ENCODE measurements at regions not wholly inside any gene's neighbourhood (a gene's known extent, or its start where the extent isn't known, plus 50 kb on each side); places are given as distances from the start of the nearest gene placed in this dataset.

- Mint-ChIP-seq H3K9me3 (no peaks in the 10 kb centered on the region), H3K4me3 (no peak overlapping the region), H3K36me3 (ENCODE audit: low read depth) (no peaks in the 10 kb centered on the region), H3K27ac (no peak overlapping the region), H3K27me3 (no peaks in the 10 kb centered on the region), H3K4me1 (ENCODE audit: low read depth) (no peaks in the 10 kb centered on the region)
- TF ChIP-seq, protein P1, sequence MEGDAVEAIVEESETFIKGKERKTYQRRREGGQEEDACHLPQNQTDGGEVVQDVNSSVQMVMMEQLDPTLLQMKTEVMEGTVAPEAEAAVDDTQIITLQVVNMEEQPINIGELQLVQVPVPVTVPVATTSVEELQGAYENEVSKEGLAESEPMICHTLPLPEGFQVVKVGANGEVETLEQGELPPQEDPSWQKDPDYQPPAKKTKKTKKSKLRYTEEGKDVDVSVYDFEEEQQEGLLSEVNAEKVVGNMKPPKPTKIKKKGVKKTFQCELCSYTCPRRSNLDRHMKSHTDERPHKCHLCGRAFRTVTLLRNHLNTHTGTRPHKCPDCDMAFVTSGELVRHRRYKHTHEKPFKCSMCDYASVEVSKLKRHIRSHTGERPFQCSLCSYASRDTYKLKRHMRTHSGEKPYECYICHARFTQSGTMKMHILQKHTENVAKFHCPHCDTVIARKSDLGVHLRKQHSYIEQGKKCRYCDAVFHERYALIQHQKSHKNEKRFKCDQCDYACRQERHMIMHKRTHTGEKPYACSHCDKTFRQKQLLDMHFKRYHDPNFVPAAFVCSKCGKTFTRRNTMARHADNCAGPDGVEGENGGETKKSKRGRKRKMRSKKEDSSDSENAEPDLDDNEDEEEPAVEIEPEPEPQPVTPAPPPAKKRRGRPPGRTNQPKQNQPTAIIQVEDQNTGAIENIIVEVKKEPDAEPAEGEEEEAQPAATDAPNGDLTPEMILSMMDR (IDR thresholded peaks at IDR 0.05): no peak
- ChIA-PET CTCF (no interaction called here), POLR2A (no interaction called here)
- DNase-seq (no peak), ATAC-seq (no peak)
- intact Hi-C loops (cut with micrococcal nuclease): no loop called here
Observed at GRCh38 chr4:138736362-138736761, 279.2 kb upstream of the NOCT start.

- H3K27me3 Mint-ChIP-seq: no peaks in the 10 kb centered on the region
- no peak overlapping the region for H3K4me3 Mint-ChIP-seq
- TF ChIP-seq, protein P1 (IDR thresholded peaks at IDR 0.05): no peak
- no peaks in the 10 kb centered on the region for H3K36me3 Mint-ChIP-seq (ENCODE audit: low read depth)
- H3K27ac Mint-ChIP-seq: no peak overlapping the region
- no peaks in the 10 kb centered on the region for H3K9me3 Mint-ChIP-seq
- intact Hi-C loops (cut with micrococcal nuclease): no loop called here
- CTCF ChIA-PET: no interaction called here
- ATAC-seq (no peak), DNase-seq (no peak)
- H3K4me1 Mint-ChIP-seq (ENCODE audit: low read depth): no peaks in the 10 kb centered on the region
- POLR2A ChIA-PET: no interaction called here
Observed at GRCh38 chr4:138734746-138735145, 280.8 kb upstream of the NOCT start.

DNA sequence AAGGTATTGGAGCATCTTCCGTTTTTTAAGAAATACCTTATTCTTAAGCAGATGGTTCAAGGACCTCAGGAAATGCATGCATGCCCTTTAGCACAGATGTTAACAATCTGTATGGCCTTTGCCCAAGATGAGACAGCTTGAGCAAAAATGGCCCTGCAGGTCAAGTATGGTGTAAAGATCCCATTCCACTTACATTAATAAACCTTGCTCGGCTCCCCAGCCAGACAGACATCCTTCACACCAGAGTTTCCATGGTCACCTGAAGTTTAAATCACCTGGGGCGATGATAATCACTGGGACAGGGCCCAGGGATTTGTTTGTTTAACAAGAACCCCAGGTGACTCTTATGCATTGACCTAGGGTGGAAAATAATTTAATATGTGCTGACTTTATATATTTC, 287.0 kb upstream of the NOCT start:
- ATAC-seq (no peak), DNase-seq (no peak)
- ChIA-PET POLR2A (no interaction called here), CTCF (no interaction called here)
- TF ChIP-seq, protein P1 (IDR thresholded peaks at IDR 0.05): no peak
- Mint-ChIP-seq H3K4me3 (no peak overlapping the region), H3K4me1 (ENCODE audit: low read depth) (no peaks in the 10 kb centered on the region), H3K27ac (no peak overlapping the region), H3K9me3 (no peaks in the 10 kb centered on the region), H3K36me3 (ENCODE audit: low read depth) (no peaks in the 10 kb centered on the region), H3K27me3 (peaks cover 7% of the 10 kb centered on the region)
- intact Hi-C loops (cut with micrococcal nuclease): no loop called here

GRCh38 chr4:138727731-138728130, 287.9 kb upstream of the NOCT start:
- no peak overlapping the region for H3K27ac Mint-ChIP-seq
- H3K9me3 Mint-ChIP-seq: no peaks in the 10 kb centered on the region
- peaks cover 7% of the 10 kb centered on the region for H3K27me3 Mint-ChIP-seq
- no peak for ATAC-seq
- no peaks in the 10 kb centered on the region for H3K4me1 Mint-ChIP-seq (ENCODE audit: low read depth)
- DNase-seq: no peak
- ChIA-PET CTCF (no interaction called here), POLR2A (no interaction called here)
- H3K36me3 Mint-ChIP-seq (ENCODE audit: low read depth): no peaks in the 10 kb centered on the region
- TF ChIP-seq, protein P1 (IDR thresholded peaks at IDR 0.05): no peak
- H3K4me3 Mint-ChIP-seq: no peak overlapping the region
- intact Hi-C loops (cut with micrococcal nuclease): no loop called here

GRCh38 chr4:138724530-138724929, 291.1 kb upstream of the NOCT start:
- Mint-ChIP-seq H3K4me1 (ENCODE audit: low read depth) (no peaks in the 10 kb centered on the region), H3K27me3 (peaks cover 7% of the 10 kb centered on the region), H3K27ac (no peak overlapping the region), H3K36me3 (ENCODE audit: low read depth) (no peaks in the 10 kb centered on the region), H3K9me3 (no peaks in the 10 kb centered on the region), H3K4me3 (no peak overlapping the region)
- ATAC-seq (no peak), DNase-seq (no peak)
- intact Hi-C loops (cut with micrococcal nuclease): no loop called here
- TF ChIP-seq, protein P1 (IDR thresholded peaks at IDR 0.05): no peak
- POLR2A ChIA-PET: no interaction called here
- CTCF ChIA-PET: no interaction called here
